KMS-11 (cell line): ENCODE measurements at regions not wholly inside any gene's neighbourhood (a gene's known extent, or its start where the extent isn't known, plus 50 kb on each side); places are given as distances from the start of the nearest gene placed in this dataset.
"Not testable (repeated sequence)": the region's sequence is repeated elsewhere in the genome, so short reads cannot be mapped to it uniquely, and the experiment has no call there.

Experiments used
- H2AFZ ChIP-seq: fragments of 200-600 bp; sonication (generic); 2 replicates; pipeline ENCODE4 v1.6.1; 2016; ENCODE audit warnings: antibody characterized with exemption, mixed run types, low read depth
- H3K27ac ChIP-seq: fragments of 200-600 bp; sonication (generic); 2 replicates; pipeline ENCODE4 v1.6.1; 2016; ENCODE audit warnings: mild to moderate bottlenecking, mixed run types
- H3K27me3 ChIP-seq: fragments of 200-600 bp; sonication (generic); 2 replicates; pipeline ENCODE4 v1.6.1; 2017; ENCODE audit warnings: mild to moderate bottlenecking, low read depth, mixed run types, moderate library complexity; ENCODE audit not compliant: insufficient read depth
- H3K36me3 ChIP-seq: fragments of 200-600 bp; sonication (generic); 2 replicates; pipeline ENCODE4 v1.6.1; 2017; ENCODE audit warnings: mild to moderate bottlenecking, mixed run types; ENCODE audit not compliant: insufficient read depth
- H3K4me1 ChIP-seq: fragments of 200-600 bp; sonication (generic); 2 replicates; pipeline ENCODE4 v1.6.1; 2016; ENCODE audit warnings: mild to moderate bottlenecking, low read depth, mixed run types; ENCODE audit not compliant: poor library complexity, severe bottlenecking
- H3K4me2 ChIP-seq: fragments of 200-600 bp; sonication (generic); 2 replicates; pipeline ENCODE4 v1.7.0; 2016; ENCODE audit warnings: mild to moderate bottlenecking, mixed run types
- H3K4me3 ChIP-seq: fragments of 200-600 bp; sonication (generic); IDR thresholded peaks from 2 replicates; pipeline ENCODE4 v1.6.1; 2017; ENCODE audit warnings: low read depth, low read length, mixed read lengths; ENCODE audit not compliant: insufficient read depth
- H3K79me2 ChIP-seq: fragments of 200-600 bp; sonication (generic); 2 replicates; pipeline ENCODE4 v1.6.1; 2016; ENCODE audit warnings: low read depth, mixed run types; ENCODE audit not compliant: insufficient read depth
- H3K9ac ChIP-seq: fragments of 200-600 bp; sonication (generic); 2 replicates; pipeline ENCODE4 v1.6.1; 2016; ENCODE audit warnings: mild to moderate bottlenecking, mixed run types
- H4K20me1 ChIP-seq: fragments of 200-600 bp; sonication (generic); 2 replicates; pipeline ENCODE4 v1.6.1; 2016; ENCODE audit warnings: mild to moderate bottlenecking, mixed run types; ENCODE audit not compliant: insufficient read depth
- CTCF ChIP-seq: fragments of 200-600 bp; sonication (generic); conservative IDR thresholded peaks from 2 replicates; pipeline ENCODE4 v1.6.1; 2017; ENCODE audit warnings: low read depth, mild to moderate bottlenecking, antibody characterized with exemption, low read length, moderate library complexity, mixed read lengths

DNA sequence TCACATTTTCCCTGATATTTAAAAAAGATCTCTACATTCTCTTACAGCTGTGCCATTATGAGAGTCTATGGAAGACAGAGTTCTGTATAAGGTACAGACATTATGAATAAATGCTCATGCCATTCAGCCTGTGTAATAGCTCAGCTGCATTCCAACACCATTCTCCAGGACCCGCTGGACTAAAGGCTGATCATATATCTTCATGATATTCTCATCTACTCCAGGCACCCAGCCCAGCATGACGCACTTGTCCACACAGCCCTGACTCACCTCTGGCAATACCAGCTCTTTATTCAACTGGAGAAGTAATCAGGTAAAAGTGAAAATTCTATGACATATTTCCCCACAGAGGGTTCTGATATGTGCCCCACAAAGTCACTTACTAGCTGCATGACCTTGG lies 437.5 kb upstream of the FGF16 start:
- no peak overlapping the region for H3K27ac ChIP-seq
- no peak overlapping the region for H3K4me3 ChIP-seq
- no peaks in the 10 kb centered on the region for H3K4me1 ChIP-seq
- no peak overlapping the region for H2AFZ ChIP-seq
- no peak overlapping the region for H3K9ac ChIP-seq
- no peaks in the 10 kb centered on the region for H3K27me3 ChIP-seq
- TF ChIP-seq CTCF, result no peak
- H4K20me1 ChIP-seq, result no peaks in the 10 kb centered on the region
- no peak overlapping the region for H3K4me2 ChIP-seq
- no peaks in the 10 kb centered on the region for H3K36me3 ChIP-seq
- H3K79me2 ChIP-seq, result no peaks in the 10 kb centered on the region

DNA sequence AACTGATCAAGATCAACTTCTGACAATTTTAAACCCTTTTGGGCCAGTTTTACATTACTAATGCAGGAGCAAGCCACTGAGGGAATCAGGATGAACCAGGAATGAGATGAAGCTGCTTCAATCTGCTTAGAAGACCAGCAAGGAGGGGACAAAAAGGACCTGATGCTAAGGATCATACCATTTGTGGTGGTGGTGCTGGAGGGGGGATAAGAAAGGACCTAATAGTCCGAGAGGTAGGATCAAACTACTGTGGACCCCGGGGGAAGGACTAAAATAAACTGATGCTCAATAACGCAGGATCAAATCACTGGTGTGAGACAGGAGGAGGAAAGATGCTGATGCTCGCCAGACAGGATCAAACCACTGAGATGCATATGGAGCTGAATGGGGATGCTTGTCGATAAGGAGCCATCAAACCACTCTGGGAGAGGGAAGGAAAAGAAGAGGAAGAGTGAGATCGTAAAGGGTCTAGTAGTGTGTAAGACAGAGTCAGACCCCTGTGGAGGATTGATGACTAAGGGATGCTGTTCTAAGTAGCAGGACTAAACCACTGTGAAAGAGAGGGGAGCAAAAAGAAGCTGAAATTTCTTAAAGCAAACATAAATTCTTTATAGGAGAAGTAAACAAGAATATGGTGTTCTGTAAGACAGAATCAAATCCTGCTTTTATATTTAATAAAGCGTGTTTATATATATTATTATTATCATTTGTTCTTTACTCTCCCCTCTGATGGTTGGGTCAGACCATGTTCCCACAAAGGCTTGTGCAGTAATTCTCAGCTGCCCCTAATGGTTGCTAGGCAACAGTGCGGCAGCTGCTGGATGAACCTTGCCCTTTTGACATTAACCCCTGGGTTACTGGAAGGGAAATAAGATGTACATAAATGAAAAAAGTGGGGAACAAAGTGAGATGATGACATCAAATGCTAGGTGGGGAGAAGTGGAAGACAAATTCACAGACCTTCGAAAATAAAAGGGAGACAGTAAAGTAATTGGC lies 432.5 kb upstream of the FGF16 start:
- Histone ChIP-seq H3K27ac (no peak overlapping the region), H2AFZ (no peak overlapping the region), H4K20me1 (no peaks in the 10 kb centered on the region), H3K79me2 (no peaks in the 10 kb centered on the region), H3K27me3 (no peaks in the 10 kb centered on the region), H3K4me3 (no peak overlapping the region), H3K4me1 (no peaks in the 10 kb centered on the region), H3K9ac (no peak overlapping the region), H3K36me3 (no peaks in the 10 kb centered on the region), H3K4me2 (no peak overlapping the region)
- TF ChIP-seq CTCF, result no peak

DNA sequence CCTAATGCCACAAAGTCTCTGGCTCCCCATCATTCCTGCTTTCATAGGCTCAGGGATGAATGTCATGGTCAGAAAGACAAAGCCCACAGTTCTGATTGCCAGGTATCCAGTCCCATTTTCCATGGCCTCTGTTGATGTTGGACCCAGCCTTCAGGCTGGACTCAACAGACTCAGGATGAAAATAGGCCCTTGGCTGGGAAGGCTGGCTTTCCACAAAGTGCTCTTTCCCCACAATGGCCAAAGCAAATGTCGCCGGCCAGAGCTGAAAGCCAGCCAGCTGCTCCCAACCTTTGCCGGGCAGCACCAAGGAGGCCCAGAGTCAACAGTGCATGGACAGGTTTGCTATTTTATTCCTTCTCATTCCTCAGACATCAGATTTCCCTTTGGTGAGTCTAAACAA lies 430.1 kb upstream of the FGF16 start:
- Histone ChIP-seq H2AFZ (no peak overlapping the region), H3K36me3 (no peaks in the 10 kb centered on the region), H3K27me3 (no peaks in the 10 kb centered on the region), H4K20me1 (no peaks in the 10 kb centered on the region), H3K79me2 (no peaks in the 10 kb centered on the region), H3K27ac (no peak overlapping the region), H3K4me2 (no peak overlapping the region), H3K4me1 (no peaks in the 10 kb centered on the region), H3K4me3 (no peak overlapping the region), H3K9ac (no peak overlapping the region)
- TF ChIP-seq CTCF, result no peak

GRCh38 chrX:77046180-77046810 lies 400.9 kb upstream of the FGF16 start:
- H3K27me3 ChIP-seq, H3K79me2 ChIP-seq, H3K27ac ChIP-seq, H3K4me3 ChIP-seq, H3K9ac ChIP-seq, H3K4me1 ChIP-seq, H2AFZ ChIP-seq, H4K20me1 ChIP-seq, H3K36me3 ChIP-seq, H3K4me2 ChIP-seq: not testable (repeated sequence)

GRCh38 chrX:77060572-77060971 lies 386.6 kb upstream of the FGF16 start:
- H3K9ac ChIP-seq, result no peak overlapping the region
- H3K27me3 ChIP-seq, result no peaks in the 10 kb centered on the region
- no peaks in the 10 kb centered on the region for H4K20me1 ChIP-seq
- H3K4me1 ChIP-seq, result no peaks in the 10 kb centered on the region
- no peaks in the 10 kb centered on the region for H3K36me3 ChIP-seq
- H3K4me3 ChIP-seq, result no peak overlapping the region
- H3K4me2 ChIP-seq, result no peak overlapping the region
- H3K27ac ChIP-seq, result no peak overlapping the region
- no peak overlapping the region for H2AFZ ChIP-seq
- no peak for TF ChIP-seq CTCF
- H3K79me2 ChIP-seq, result no peaks in the 10 kb centered on the region
